ENCODE measurements at regions not wholly inside any gene's neighbourhood (a gene's known extent, or its start where the extent isn't known, plus 50 kb on each side); places are given as distances from the start of the nearest gene placed in this dataset.

DNA sequence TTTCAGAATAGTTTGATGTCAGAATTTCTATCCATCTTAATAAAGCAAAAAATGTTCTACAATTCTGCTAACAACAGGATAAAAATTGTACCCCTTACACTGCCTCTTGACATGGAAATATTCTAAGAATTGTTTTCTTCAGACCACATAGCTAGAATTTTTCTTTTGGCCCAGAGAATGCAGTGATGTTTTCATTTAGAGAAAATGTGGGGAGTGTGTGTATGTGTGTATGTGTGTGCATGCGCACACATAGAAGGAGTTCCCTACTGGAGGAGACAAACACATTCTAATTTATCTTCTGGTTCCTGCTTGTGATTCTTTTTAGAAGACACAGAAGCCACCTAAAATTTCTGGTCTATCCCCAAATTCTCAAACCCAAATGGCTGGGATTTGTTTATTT, 1145.7 kb downstream of the VRK1 start (continued):
- TF ChIP-seq, protein P1, sequence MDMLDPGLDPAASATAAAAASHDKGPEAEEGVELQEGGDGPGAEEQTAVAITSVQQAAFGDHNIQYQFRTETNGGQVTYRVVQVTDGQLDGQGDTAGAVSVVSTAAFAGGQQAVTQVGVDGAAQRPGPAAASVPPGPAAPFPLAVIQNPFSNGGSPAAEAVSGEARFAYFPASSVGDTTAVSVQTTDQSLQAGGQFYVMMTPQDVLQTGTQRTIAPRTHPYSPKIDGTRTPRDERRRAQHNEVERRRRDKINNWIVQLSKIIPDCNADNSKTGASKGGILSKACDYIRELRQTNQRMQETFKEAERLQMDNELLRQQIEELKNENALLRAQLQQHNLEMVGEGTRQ (CRISPR knock-in tag; IDR thresholded peaks at IDR 0.05) = no peak
- TF ChIP-seq FOXJ3 (CRISPR knock-in tag; IDR thresholded peaks at IDR 0.05; ENCODE audit: borderline replicate concordance) (no peak), ZBTB21 (CRISPR knock-in tag; IDR thresholded peaks at IDR 0.05; ENCODE audit: borderline replicate concordance) (no peak)
- TF ChIP-seq, protein P2, sequence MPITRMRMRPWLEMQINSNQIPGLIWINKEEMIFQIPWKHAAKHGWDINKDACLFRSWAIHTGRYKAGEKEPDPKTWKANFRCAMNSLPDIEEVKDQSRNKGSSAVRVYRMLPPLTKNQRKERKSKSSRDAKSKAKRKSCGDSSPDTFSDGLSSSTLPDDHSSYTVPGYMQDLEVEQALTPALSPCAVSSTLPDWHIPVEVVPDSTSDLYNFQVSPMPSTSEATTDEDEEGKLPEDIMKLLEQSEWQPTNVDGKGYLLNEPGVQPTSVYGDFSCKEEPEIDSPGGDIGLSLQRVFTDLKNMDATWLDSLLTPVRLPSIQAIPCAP (CRISPR knock-in tag; IDR thresholded peaks at IDR 0.05) = no peak

DNA sequence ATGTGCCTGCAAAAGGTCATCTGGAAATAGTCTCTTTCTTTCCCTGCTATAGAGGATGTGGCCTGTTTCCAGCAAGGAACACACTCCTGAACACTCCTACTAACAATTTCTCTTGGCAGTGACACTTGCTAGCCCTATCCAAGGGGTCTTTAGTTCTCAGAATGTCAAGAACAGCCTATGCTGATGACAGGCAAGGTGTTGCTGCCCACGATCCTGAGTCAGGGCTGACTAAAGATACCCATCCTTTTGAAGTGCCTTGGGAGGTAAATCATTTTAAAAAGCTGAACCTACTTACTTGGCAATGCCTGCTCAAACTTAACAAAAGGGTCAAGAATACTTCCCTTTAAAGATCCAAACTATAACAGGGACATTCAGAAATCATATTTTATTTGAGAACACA, 1146.4 kb downstream of the VRK1 start:
- Mint-ChIP-seq H3K9me3 (peaks cover 23% of the 10 kb centered on the region), H3K27ac (no peak overlapping the region), H3K36me3 (no peaks in the 10 kb centered on the region), H3K27me3 (ENCODE audit: low read depth) (no peaks in the 10 kb centered on the region; the same call in 1 of the 2 replicates), H3K4me1 (peaks cover 20% of the 10 kb centered on the region), H3K4me3 (no peak overlapping the region)
- ChIA-PET CTCF (no interaction called here), POLR2A (no interaction called here)
- ATAC-seq (no peak), DNase-seq (ENCODE audit: low spot score) (no peak)
- TF ChIP-seq GRHL2 (CRISPR knock-in tag; IDR thresholded peaks at IDR 0.05; ENCODE audit: insufficient replicate concordance, severe bottlenecking) (no peak), JUN (CRISPR knock-in tag; IDR thresholded peaks at IDR 0.05) (no peak), OVOL2 (CRISPR knock-in tag; IDR thresholded peaks at IDR 0.05; ENCODE audit: borderline replicate concordance) (no peak), MYBL2 (CRISPR knock-in tag; IDR thresholded peaks at IDR 0.05) (no peak), ESRRA (CRISPR knock-in tag; IDR thresholded peaks at IDR 0.05; ENCODE audit: borderline replicate concordance) (no peak), CBFB (CRISPR knock-in tag; IDR thresholded peaks at IDR 0.05; ENCODE audit: low read depth) (no peak), ZNF232 (CRISPR knock-in tag; IDR thresholded peaks at IDR 0.05) (no peak), SP1 (CRISPR knock-in tag; conservative IDR thresholded peaks at IDR 0.05) (no peak), HMGA2 (CRISPR knock-in tag; IDR thresholded peaks at IDR 0.05) (no peak), FOXK1 (CRISPR knock-in tag; IDR thresholded peaks at IDR 0.05) (no peak), TEAD4 (CRISPR knock-in tag; IDR thresholded peaks at IDR 0.05) (no peak), ETV6 (CRISPR knock-in tag; IDR thresholded peaks at IDR 0.05) (no peak)
- TF ChIP-seq, protein P1 (CRISPR knock-in tag; IDR thresholded peaks at IDR 0.05) = no peak
- TF ChIP-seq, protein P3, sequence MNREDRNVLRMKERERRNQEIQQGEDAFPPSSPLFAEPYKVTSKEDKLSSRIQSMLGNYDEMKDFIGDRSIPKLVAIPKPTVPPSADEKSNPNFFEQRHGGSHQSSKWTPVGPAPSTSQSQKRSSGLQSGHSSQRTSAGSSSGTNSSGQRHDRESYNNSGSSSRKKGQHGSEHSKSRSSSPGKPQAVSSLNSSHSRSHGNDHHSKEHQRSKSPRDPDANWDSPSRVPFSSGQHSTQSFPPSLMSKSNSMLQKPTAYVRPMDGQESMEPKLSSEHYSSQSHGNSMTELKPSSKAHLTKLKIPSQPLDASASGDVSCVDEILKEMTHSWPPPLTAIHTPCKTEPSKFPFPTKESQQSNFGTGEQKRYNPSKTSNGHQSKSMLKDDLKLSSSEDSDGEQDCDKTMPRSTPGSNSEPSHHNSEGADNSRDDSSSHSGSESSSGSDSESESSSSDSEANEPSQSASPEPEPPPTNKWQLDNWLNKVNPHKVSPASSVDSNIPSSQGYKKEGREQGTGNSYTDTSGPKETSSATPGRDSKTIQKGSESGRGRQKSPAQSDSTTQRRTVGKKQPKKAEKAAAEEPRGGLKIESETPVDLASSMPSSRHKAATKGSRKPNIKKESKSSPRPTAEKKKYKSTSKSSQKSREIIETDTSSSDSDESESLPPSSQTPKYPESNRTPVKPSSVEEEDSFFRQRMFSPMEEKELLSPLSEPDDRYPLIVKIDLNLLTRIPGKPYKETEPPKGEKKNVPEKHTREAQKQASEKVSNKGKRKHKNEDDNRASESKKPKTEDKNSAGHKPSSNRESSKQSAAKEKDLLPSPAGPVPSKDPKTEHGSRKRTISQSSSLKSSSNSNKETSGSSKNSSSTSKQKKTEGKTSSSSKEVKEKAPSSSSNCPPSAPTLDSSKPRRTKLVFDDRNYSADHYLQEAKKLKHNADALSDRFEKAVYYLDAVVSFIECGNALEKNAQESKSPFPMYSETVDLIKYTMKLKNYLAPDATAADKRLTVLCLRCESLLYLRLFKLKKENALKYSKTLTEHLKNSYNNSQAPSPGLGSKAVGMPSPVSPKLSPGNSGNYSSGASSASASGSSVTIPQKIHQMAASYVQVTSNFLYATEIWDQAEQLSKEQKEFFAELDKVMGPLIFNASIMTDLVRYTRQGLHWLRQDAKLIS (CRISPR knock-in tag; IDR thresholded peaks at IDR 0.05; ENCODE audit: borderline replicate concordance) = no peak
- TF ChIP-seq, protein P4, sequence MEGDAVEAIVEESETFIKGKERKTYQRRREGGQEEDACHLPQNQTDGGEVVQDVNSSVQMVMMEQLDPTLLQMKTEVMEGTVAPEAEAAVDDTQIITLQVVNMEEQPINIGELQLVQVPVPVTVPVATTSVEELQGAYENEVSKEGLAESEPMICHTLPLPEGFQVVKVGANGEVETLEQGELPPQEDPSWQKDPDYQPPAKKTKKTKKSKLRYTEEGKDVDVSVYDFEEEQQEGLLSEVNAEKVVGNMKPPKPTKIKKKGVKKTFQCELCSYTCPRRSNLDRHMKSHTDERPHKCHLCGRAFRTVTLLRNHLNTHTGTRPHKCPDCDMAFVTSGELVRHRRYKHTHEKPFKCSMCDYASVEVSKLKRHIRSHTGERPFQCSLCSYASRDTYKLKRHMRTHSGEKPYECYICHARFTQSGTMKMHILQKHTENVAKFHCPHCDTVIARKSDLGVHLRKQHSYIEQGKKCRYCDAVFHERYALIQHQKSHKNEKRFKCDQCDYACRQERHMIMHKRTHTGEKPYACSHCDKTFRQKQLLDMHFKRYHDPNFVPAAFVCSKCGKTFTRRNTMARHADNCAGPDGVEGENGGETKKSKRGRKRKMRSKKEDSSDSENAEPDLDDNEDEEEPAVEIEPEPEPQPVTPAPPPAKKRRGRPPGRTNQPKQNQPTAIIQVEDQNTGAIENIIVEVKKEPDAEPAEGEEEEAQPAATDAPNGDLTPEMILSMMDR (IDR thresholded peaks at IDR 0.05) = no peak
- TF ChIP-seq, protein P5, sequence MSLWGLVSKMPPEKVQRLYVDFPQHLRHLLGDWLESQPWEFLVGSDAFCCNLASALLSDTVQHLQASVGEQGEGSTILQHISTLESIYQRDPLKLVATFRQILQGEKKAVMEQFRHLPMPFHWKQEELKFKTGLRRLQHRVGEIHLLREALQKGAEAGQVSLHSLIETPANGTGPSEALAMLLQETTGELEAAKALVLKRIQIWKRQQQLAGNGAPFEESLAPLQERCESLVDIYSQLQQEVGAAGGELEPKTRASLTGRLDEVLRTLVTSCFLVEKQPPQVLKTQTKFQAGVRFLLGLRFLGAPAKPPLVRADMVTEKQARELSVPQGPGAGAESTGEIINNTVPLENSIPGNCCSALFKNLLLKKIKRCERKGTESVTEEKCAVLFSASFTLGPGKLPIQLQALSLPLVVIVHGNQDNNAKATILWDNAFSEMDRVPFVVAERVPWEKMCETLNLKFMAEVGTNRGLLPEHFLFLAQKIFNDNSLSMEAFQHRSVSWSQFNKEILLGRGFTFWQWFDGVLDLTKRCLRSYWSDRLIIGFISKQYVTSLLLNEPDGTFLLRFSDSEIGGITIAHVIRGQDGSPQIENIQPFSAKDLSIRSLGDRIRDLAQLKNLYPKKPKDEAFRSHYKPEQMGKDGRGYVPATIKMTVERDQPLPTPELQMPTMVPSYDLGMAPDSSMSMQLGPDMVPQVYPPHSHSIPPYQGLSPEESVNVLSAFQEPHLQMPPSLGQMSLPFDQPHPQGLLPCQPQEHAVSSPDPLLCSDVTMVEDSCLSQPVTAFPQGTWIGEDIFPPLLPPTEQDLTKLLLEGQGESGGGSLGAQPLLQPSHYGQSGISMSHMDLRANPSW (CRISPR knock-in tag; conservative IDR thresholded peaks at IDR 0.05; ENCODE audit: low read depth) = no peak
- TF ChIP-seq, protein P6, sequence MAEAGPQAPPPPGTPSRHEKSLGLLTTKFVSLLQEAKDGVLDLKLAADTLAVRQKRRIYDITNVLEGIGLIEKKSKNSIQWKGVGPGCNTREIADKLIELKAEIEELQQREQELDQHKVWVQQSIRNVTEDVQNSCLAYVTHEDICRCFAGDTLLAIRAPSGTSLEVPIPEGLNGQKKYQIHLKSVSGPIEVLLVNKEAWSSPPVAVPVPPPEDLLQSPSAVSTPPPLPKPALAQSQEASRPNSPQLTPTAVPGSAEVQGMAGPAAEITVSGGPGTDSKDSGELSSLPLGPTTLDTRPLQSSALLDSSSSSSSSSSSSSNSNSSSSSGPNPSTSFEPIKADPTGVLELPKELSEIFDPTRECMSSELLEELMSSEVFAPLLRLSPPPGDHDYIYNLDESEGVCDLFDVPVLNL (CRISPR knock-in tag; IDR thresholded peaks at IDR 0.05; ENCODE audit: borderline replicate concordance, low read depth) = no peak

Measured in WTC11 (cell line).